DND-41 (cell line): ENCODE measurements at regions not wholly inside any gene's neighbourhood (a gene's known extent, or its start where the extent isn't known, plus 50 kb on each side); places are given as distances from the start of the nearest gene placed in this dataset.

Source experiments
- ATAC-seq: fragments of 200-7000 bp; cut with Tn5 transposase; 3 replicates; pipeline ENCODE4 v1.9.1; 2021; ENCODE audit warnings: low read depth; ENCODE audit not compliant: insufficient read depth
- DNase-seq: peaks from one replicate; pipeline ENCODE4 v3.0.0-alpha.2; 2020
- H2AFZ ChIP-seq: 2 replicates; pipeline ENCODE4 v1.6.0; 2012; ENCODE audit warnings: low read depth, low read length
- H3K27ac ChIP-seq: 2 replicates; pipeline ENCODE4 v1.5.1; 2012; ENCODE audit warnings: low read length, inconsistent platforms
- H3K27me3 ChIP-seq: fragments of 200-600 bp; sonication (generic); 2 replicates; pipeline ENCODE4 v1.6.0; 2012; ENCODE audit warnings: low read length, mild to moderate bottlenecking, inconsistent platforms; ENCODE audit not compliant: insufficient read depth, poor library complexity
- H3K36me3 ChIP-seq: 2 replicates; pipeline ENCODE4 v1.5.1; 2012; ENCODE audit warnings: low read length, inconsistent platforms; ENCODE audit not compliant: insufficient read depth
- H3K4me1 ChIP-seq: 2 replicates; pipeline ENCODE4 v1.5.1; 2012; ENCODE audit warnings: mild to moderate bottlenecking, low read length; ENCODE audit not compliant: insufficient read depth
- H3K4me2 ChIP-seq: 2 replicates; pipeline ENCODE4 v1.6.0; 2012; ENCODE audit warnings: mild to moderate bottlenecking, moderate library complexity, low read length, inconsistent platforms; ENCODE audit not compliant: insufficient read depth
- H3K4me3 ChIP-seq, 2 experiments: fragments of 200-600 bp in 1 of 2; shearing (Covaris generic) in 1 of 2; 2 replicates each; pipeline ENCODE4 v1.5.1; 2012 to 2016; ENCODE audit warnings: inconsistent platforms in 2 of 2, low read length in 2 of 2, mild to moderate bottlenecking in 2 of 2, low read depth in 1 of 2, moderate library complexity in 1 of 2
- H3K79me2 ChIP-seq: 2 replicates; pipeline ENCODE4 v1.6.0; 2012; ENCODE audit warnings: low read length, inconsistent platforms; ENCODE audit not compliant: insufficient read depth
- H3K9ac ChIP-seq: 2 replicates; pipeline ENCODE4 v1.6.0; 2012; ENCODE audit warnings: low read depth, mild to moderate bottlenecking, inconsistent platforms, low read length, moderate library complexity
- H3K9me3 ChIP-seq: 2 replicates; pipeline ENCODE4 v1.5.1; 2012; ENCODE audit warnings: low read length, moderate library complexity, mild to moderate bottlenecking, inconsistent platforms; ENCODE audit not compliant: insufficient read depth, severe bottlenecking
- H4K20me1 ChIP-seq: 2 replicates; pipeline ENCODE4 v1.6.0; 2012; ENCODE audit warnings: low read length; ENCODE audit not compliant: insufficient read depth
- EZH2 ChIP-seq: IDR thresholded peaks from 3 replicates; pipeline ENCODE4 v1.6.1; 2012; ENCODE audit warnings: borderline replicate concordance, low read depth, mild to moderate bottlenecking, moderate library complexity, low read length, inconsistent platforms; ENCODE audit not compliant: severe bottlenecking
- TF ChIP-seq, protein P1 (sequence below): IDR thresholded peaks from 2 replicates; pipeline ENCODE4 v1.5.1; 2012; ENCODE audit warnings: borderline replicate concordance, low read length, moderate library complexity, mild to moderate bottlenecking; ENCODE audit not compliant: poor library complexity, severe bottlenecking; ENCODE audit errors: extremely low read depth

DNA sequence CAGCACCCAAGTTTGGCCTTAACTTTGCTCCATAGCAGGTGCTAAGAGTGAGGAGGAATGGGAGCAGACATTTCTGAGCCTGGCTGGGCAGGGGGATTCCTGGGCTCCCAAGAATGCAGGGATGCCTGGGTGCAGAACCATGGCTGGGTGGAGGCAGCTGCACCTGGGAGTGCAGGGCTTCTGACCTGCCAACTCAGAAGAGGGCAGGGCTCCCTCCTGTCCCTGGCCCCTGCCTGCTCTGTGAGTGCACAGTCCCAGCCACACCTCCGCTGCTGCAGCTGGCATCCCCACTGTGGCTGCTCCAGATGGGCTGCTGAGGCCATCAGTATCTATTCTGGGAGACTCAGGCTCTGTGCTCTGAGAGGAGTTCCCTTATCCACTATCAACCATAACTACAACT lies 747.4 kb upstream of the VSTM2A start:
- Histone ChIP-seq H3K4me1 (no peaks in the 10 kb centered on the region), H3K79me2 (no peaks in the 10 kb centered on the region), H3K4me3 (no peak overlapping the region), H3K9ac (no peak overlapping the region), H3K9me3 (no peaks in the 10 kb centered on the region), H4K20me1 (no peaks in the 10 kb centered on the region), H3K27me3 (no peaks in the 10 kb centered on the region), H3K4me2 (no peak overlapping the region), H2AFZ (no peak overlapping the region), H3K36me3 (no peaks in the 10 kb centered on the region), H3K27ac (no peak overlapping the region)
- DNase-seq, result no peak
- TF ChIP-seq, protein P1, sequence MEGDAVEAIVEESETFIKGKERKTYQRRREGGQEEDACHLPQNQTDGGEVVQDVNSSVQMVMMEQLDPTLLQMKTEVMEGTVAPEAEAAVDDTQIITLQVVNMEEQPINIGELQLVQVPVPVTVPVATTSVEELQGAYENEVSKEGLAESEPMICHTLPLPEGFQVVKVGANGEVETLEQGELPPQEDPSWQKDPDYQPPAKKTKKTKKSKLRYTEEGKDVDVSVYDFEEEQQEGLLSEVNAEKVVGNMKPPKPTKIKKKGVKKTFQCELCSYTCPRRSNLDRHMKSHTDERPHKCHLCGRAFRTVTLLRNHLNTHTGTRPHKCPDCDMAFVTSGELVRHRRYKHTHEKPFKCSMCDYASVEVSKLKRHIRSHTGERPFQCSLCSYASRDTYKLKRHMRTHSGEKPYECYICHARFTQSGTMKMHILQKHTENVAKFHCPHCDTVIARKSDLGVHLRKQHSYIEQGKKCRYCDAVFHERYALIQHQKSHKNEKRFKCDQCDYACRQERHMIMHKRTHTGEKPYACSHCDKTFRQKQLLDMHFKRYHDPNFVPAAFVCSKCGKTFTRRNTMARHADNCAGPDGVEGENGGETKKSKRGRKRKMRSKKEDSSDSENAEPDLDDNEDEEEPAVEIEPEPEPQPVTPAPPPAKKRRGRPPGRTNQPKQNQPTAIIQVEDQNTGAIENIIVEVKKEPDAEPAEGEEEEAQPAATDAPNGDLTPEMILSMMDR, result no peak
- no peak for TF ChIP-seq EZH2
- ATAC-seq, result no peak

DNA sequence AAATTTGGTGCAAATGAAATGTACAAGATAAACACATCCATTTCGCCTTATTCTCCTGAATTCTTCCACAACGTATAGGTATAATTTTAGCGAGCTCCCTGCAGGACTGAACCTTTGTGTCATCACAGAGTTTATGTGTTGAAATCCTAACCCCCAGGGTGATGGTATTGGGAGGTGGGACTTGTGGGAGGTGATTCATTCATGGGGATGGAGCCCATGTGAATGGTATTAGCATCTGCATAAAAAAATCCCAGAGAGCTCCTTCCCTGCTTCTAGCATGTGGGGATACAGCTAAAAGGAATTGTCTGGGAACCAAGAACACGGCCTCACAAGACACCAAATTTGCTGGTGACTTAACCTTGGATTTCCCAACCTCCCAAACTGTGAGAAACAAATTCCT lies 741.4 kb upstream of the VSTM2A start:
- no peak overlapping the region for H3K27ac ChIP-seq
- no peaks in the 10 kb centered on the region for H3K27me3 ChIP-seq
- TF ChIP-seq EZH2, result no peak
- TF ChIP-seq, protein P1, result no peak
- H3K4me3 ChIP-seq, result no peak overlapping the region
- H3K9ac ChIP-seq, result no peak overlapping the region
- H2AFZ ChIP-seq, result no peak overlapping the region
- H3K79me2 ChIP-seq, result no peaks in the 10 kb centered on the region
- ATAC-seq (no peak), DNase-seq (no peak)
- H3K4me1 ChIP-seq, result no peaks in the 10 kb centered on the region
- H3K4me2 ChIP-seq, result no peak overlapping the region
- no peaks in the 10 kb centered on the region for H3K9me3 ChIP-seq
- no peaks in the 10 kb centered on the region for H3K36me3 ChIP-seq
- no peaks in the 10 kb centered on the region for H4K20me1 ChIP-seq

DNA sequence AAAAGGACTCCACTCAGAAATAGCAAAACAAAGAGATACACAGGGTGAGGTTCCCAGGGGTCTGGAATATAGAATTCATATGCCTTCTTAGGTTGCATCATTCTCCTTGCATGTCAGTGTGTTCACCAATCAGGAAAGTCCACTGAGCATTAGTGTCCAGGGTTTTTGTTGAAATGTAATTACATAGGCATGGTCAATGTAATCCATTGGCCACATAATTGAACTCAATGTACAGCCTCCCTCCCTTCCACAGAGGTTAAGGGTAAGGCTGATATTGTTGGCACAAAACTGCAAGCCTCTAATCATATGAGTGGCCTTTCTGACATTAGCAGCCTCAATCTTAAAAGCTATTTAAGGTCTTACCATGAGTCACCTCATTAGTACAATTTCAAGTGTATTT lies 736.1 kb upstream of the VSTM2A start:
- ATAC-seq, result no peak
- no peaks in the 10 kb centered on the region for H3K27me3 ChIP-seq

More for the DNA sequence above, 736.1 kb upstream of the VSTM2A start:
- TF ChIP-seq, protein P1, result no peak
- no peak for TF ChIP-seq EZH2
- Histone ChIP-seq H3K79me2 (no peaks in the 10 kb centered on the region), H3K4me1 (no peaks in the 10 kb centered on the region), H3K9me3 (no peaks in the 10 kb centered on the region), H3K36me3 (no peaks in the 10 kb centered on the region), H3K9ac (no peak overlapping the region), H3K27ac (no peak overlapping the region), H4K20me1 (no peaks in the 10 kb centered on the region), H2AFZ (no peak overlapping the region), H3K4me2 (no peak overlapping the region), H3K4me3 (no peak overlapping the region)
- no peak for DNase-seq
